Ectodermal cell (in vitro differentiated cells): ENCODE measurements at regions not wholly inside any gene's neighbourhood (a gene's known extent, or its start where the extent isn't known, plus 50 kb on each side); places are given as distances from the start of the nearest gene placed in this dataset.

ENCODE experiments used
- H3K27ac ChIP-seq: 2 replicates; pipeline ENCODE4 v1.7.0; 2013; ENCODE audit warnings: mild to moderate bottlenecking, low read depth, low read length; ENCODE audit not compliant: insufficient read depth, poor library complexity, severe bottlenecking
- H3K27me3 ChIP-seq: 2 replicates; pipeline ENCODE4 v1.7.0; 2013; ENCODE audit warnings: mild to moderate bottlenecking, low read length; ENCODE audit not compliant: insufficient read depth, control insufficient read depth, poor library complexity, severe bottlenecking
- H3K36me3 ChIP-seq: one replicate; pipeline ENCODE4 v1.7.0; 2013; ENCODE audit warnings: low read length; ENCODE audit not compliant: control insufficient read depth, insufficient read depth
- H3K4me1 ChIP-seq: one replicate; pipeline ENCODE4 v1.7.0; 2013; ENCODE audit warnings: low read length; ENCODE audit not compliant: control insufficient read depth, insufficient read depth
- H3K4me3 ChIP-seq: 2 replicates; pipeline ENCODE4 v1.7.0; 2013; ENCODE audit warnings: low read depth, low read length, control low read depth; ENCODE audit not compliant: insufficient read depth
- H3K9me3 ChIP-seq: 2 replicates; pipeline ENCODE4 v1.7.0; 2013; ENCODE audit warnings: mild to moderate bottlenecking, low read length, moderate library complexity; ENCODE audit not compliant: control insufficient read depth
- WGBS, 2 experiments: methylation state at CpG; one replicate each; pipeline ENCODE4 v1.1.7; 2013; ENCODE audit warnings: missing lambda C conversion rate in 2 of 2; 5-methylcytosine and 5-hydroxymethylcytosine counted together

- no peaks in the 10 kb centered on the region for H3K9me3 ChIP-seq
- 92 to 94% methylated on average over 2 of the region's 3 CpGs for WGBS, 2 experiments
- peaks cover 14% of the 10 kb centered on the region for H3K4me1 ChIP-seq
- no peak overlapping the region for H3K27ac ChIP-seq
- no peaks in the 10 kb centered on the region for H3K27me3 ChIP-seq
- H3K36me3 ChIP-seq: no peaks in the 10 kb centered on the region
- no peak overlapping the region for H3K4me3 ChIP-seq
These were observed 237.0 kb downstream of the IKZF2 start for GRCh38 chr2:212914392-212914791.

GRCh38 chr2:212913640-212914306 lies 237.6 kb downstream of the IKZF2 start:
- H3K4me1 ChIP-seq: peaks cover 14% of the 10 kb centered on the region
- no peak overlapping the region for H3K27ac ChIP-seq

GRCh38 chr2:212912445-212913103 lies 238.8 kb downstream of the IKZF2 start:
- Histone ChIP-seq H3K27ac (no peak overlapping the region), H3K27me3 (no peaks in the 10 kb centered on the region), H3K9me3 (no peaks in the 10 kb centered on the region), H3K4me1 (peaks cover 14% of the 10 kb centered on the region), H3K4me3 (no peak overlapping the region), H3K36me3 (no peaks in the 10 kb centered on the region)
- 90 to 92% methylated on average over 7 of the region's 7 CpGs for WGBS, 2 experiments

More at GRCh38 chr2:212913640-212914306, 237.6 kb downstream of the IKZF2 start:
- Histone ChIP-seq H3K36me3 (no peaks in the 10 kb centered on the region), H3K9me3 (no peaks in the 10 kb centered on the region), H3K4me3 (no peak overlapping the region), H3K27me3 (no peaks in the 10 kb centered on the region)
- 96 to 97% methylated on average over 6 of the region's 6 CpGs for WGBS, 2 experiments

- no peaks in the 10 kb centered on the region for H3K9me3 ChIP-seq
- no peaks in the 10 kb centered on the region for H3K27me3 ChIP-seq
- no peaks in the 10 kb centered on the region for H3K36me3 ChIP-seq
- no peak overlapping the region for H3K27ac ChIP-seq
- H3K4me1 ChIP-seq: peaks cover 11% of the 10 kb centered on the region
- WGBS, 2 experiments: 89 to 93% methylated on average over 3 to 4 of the region's 4 CpGs
- H3K4me3 ChIP-seq: no peak overlapping the region
These were observed 240.4 kb downstream of the IKZF2 start for GRCh38 chr2:212911011-212911410.

- Histone ChIP-seq H3K4me3 (no peak overlapping the region), H3K9me3 (no peaks in the 10 kb centered on the region), H3K27me3 (no peaks in the 10 kb centered on the region), H3K36me3 (no peaks in the 10 kb centered on the region), H3K27ac (no peak overlapping the region), H3K4me1 (peaks cover 20% of the 10 kb centered on the region)
- WGBS, 2 experiments: 93 to 100% methylated on average over 2 to 4 of the region's 4 CpGs
These were observed 242.6 kb downstream of the IKZF2 start for GRCh38 chr2:212908682-212909435.

GRCh38 chr2:212908031-212908430 lies 243.4 kb downstream of the IKZF2 start:
- Histone ChIP-seq H3K9me3 (no peaks in the 10 kb centered on the region), H3K4me3 (no peak overlapping the region), H3K4me1 (peaks cover 16% of the 10 kb centered on the region), H3K27me3 (no peaks in the 10 kb centered on the region), H3K27ac (no peak overlapping the region), H3K36me3 (no peaks in the 10 kb centered on the region)
- 90 to 95% methylated on average over 5 of the region's 5 CpGs for WGBS, 2 experiments

GRCh38 chr2:212906620-212907019 lies 244.8 kb downstream of the IKZF2 start:
- 95 to 98% methylated on average over 3 of the region's 5 CpGs for WGBS, 2 experiments
- Histone ChIP-seq H3K9me3 (no peaks in the 10 kb centered on the region), H3K27ac (no peak overlapping the region), H3K27me3 (no peaks in the 10 kb centered on the region), H3K4me1 (peaks cover 16% of the 10 kb centered on the region), H3K4me3 (no peak overlapping the region), H3K36me3 (no peaks in the 10 kb centered on the region)

GRCh38 chr2:212905640-212906201 lies 245.7 kb downstream of the IKZF2 start:
- 87% methylated on average over 6 of the region's 6 CpGs for WGBS, 2 experiments
- Histone ChIP-seq H3K27me3 (no peaks in the 10 kb centered on the region), H3K27ac (no peak overlapping the region), H3K36me3 (no peaks in the 10 kb centered on the region), H3K4me1 (peaks cover 16% of the 10 kb centered on the region), H3K9me3 (no peaks in the 10 kb centered on the region), H3K4me3 (no peak overlapping the region)

- peaks cover 16% of the 10 kb centered on the region for H3K4me1 ChIP-seq
- H3K4me3 ChIP-seq: no peak overlapping the region
- H3K9me3 ChIP-seq: no peaks in the 10 kb centered on the region
- 82 to 92% methylated on average over 2 of the region's 2 CpGs for WGBS, 2 experiments
- no peak overlapping the region for H3K27ac ChIP-seq
- H3K36me3 ChIP-seq: no peaks in the 10 kb centered on the region
- no peaks in the 10 kb centered on the region for H3K27me3 ChIP-seq
These were observed 246.8 kb downstream of the IKZF2 start for GRCh38 chr2:212904646-212905045.

GRCh38 chr2:212903413-212903812 lies 248.0 kb downstream of the IKZF2 start:
- no peaks in the 10 kb centered on the region for H3K9me3 ChIP-seq
- H3K36me3 ChIP-seq: no peaks in the 10 kb centered on the region
- H3K27me3 ChIP-seq: no peaks in the 10 kb centered on the region
- H3K4me3 ChIP-seq: no peak overlapping the region
- H3K4me1 ChIP-seq: peaks cover 16% of the 10 kb centered on the region
- H3K27ac ChIP-seq: no peak overlapping the region
